Activated naive CD8-positive, alpha-beta T cell treated with anti-CD3 and anti-CD28 coated beads, Interleukin-2, amount 50 U/mL, for 24 hours (primary cell): ENCODE measurements at regions not wholly inside any gene's neighbourhood (a gene's known extent, or its start where the extent isn't known, plus 50 kb on each side); places are given as distances from the start of the nearest gene placed in this dataset.

Source experiments
- ATAC-seq: fragments of 150-1000 bp; cut with Tn5 transposase; one replicate; pipeline ENCODE4 v1.10.0; 2021
- DNase-seq: peaks from one replicate; pipeline ENCODE4 v3.0.0; 2021
- H3K27ac Mint-ChIP-seq: one replicate; pipeline ENCODE4 v1.8.0; 2021; ENCODE audit warnings: mild to moderate bottlenecking, mixed read lengths
- H3K27me3 Mint-ChIP-seq: one replicate; pipeline ENCODE4 v1.8.0; 2021; ENCODE audit warnings: mixed read lengths
- H3K36me3 Mint-ChIP-seq: one replicate; pipeline ENCODE4 v1.8.0; 2021; ENCODE audit warnings: low read depth, mixed read lengths
- H3K4me1 Mint-ChIP-seq: one replicate; pipeline ENCODE4 v1.8.0; 2021; ENCODE audit warnings: mixed read lengths
- H3K4me3 Mint-ChIP-seq: one replicate; pipeline ENCODE4 v1.8.0; 2021; ENCODE audit warnings: mild to moderate bottlenecking, moderate library complexity, mixed read lengths
- H3K9me3 Mint-ChIP-seq: one replicate; pipeline ENCODE4 v1.8.0; 2021; ENCODE audit warnings: mixed read lengths

DNA sequence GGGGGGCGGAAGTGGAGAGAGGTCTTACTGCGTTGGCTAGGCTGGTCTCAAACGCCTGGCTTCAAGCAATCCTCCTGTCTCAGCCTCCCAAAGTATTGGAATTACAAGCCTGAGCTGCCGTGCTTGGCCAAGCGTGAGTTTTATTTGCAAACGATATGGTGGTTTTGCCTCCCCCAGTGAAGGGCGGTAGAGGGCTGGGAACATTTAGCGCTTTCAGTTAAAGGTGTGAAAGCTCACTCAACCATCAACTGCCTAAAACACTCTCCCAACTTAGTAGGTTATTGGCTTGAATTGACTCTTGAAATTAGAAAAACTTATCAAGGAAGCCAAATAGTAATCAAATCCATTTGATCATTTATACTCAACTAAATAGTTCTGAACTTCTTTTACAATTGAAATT is 156.3 kb downstream of the ESM1 start:
- DNase-seq (no peak), ATAC-seq (no peak)
- no peaks in the 10 kb centered on the region for H3K36me3 Mint-ChIP-seq
- H3K9me3 Mint-ChIP-seq = no peaks in the 10 kb centered on the region
- peaks cover 3% of the 10 kb centered on the region for H3K27me3 Mint-ChIP-seq
- H3K4me3 Mint-ChIP-seq = no peak overlapping the region
- peaks cover 10% of the 10 kb centered on the region for H3K4me1 Mint-ChIP-seq
- H3K27ac Mint-ChIP-seq = no peak overlapping the region

DNA sequence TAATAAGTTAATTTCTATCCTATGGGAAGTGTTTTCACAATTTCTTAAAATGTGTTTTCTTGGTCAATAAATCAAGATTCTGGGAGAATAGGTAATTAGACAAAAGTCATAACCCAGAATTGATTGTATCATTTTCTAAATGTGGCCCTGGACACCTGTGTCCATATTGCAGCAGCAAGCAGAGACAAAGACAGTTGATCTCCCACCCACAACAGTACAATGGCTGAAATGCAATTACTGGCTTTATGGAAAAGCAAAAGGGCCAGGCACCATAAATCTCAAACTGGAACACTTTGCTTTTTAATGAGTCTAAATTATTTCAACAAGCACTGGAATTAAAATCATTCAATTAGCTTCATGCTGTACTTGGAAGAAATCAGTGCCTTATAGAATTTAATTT is 157.2 kb downstream of the ESM1 start:
- DNase-seq = no peak
- peaks cover 4% of the 10 kb centered on the region for H3K4me1 Mint-ChIP-seq
- no peak for ATAC-seq
- no peak overlapping the region for H3K4me3 Mint-ChIP-seq
- no peaks in the 10 kb centered on the region for H3K9me3 Mint-ChIP-seq
- peaks cover 3% of the 10 kb centered on the region for H3K27me3 Mint-ChIP-seq
- H3K27ac Mint-ChIP-seq = no peak overlapping the region
- H3K36me3 Mint-ChIP-seq = no peaks in the 10 kb centered on the region

DNA sequence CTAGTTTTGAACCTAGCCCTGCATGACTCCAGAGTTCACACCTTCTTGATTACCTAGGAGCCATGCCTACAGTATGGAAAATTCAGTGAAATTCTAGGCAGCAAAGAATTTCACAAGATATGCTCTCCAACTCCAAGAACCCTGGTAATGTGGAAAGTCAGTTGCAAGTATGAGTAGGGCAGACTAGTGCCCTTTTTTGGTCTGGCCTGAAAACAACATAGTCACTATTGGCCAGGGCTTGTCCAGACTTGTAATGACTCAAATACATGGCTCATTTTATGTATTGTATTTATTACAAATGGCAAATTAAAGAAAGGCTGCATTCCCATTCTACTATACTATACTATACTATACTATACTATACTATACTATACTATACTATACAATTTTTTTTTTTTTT is 160.4 kb downstream of the ESM1 start:
- Mint-ChIP-seq H3K27me3 (no peaks in the 10 kb centered on the region), H3K9me3 (no peaks in the 10 kb centered on the region), H3K27ac (no peak overlapping the region), H3K4me3 (no peak overlapping the region), H3K36me3 (no peaks in the 10 kb centered on the region), H3K4me1 (no peaks in the 10 kb centered on the region)
- no peak for DNase-seq
- ATAC-seq = no peak

DNA sequence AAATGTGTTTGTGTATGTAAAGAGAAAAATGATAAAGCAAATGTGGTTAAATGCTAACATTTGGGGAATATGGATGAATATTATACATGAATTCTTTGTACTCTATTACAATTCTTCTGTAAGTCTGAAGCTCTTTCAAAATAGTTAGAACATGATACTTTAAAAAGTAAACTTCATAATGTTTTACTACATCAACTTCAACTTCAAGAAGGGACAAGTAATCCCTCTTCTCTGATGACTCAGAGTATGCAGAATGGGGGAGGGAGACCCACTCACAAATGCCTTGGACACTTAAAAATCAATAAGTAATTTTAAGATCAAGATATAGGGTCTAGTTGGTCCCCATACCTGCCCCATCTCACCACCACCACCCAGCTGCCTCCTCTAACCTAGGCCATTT is 162.4 kb downstream of the ESM1 start:
- Mint-ChIP-seq H3K27ac (no peak overlapping the region), H3K4me3 (no peak overlapping the region), H3K36me3 (no peaks in the 10 kb centered on the region), H3K27me3 (no peaks in the 10 kb centered on the region), H3K9me3 (no peaks in the 10 kb centered on the region), H3K4me1 (no peaks in the 10 kb centered on the region)
- ATAC-seq (no peak), DNase-seq (no peak)

DNA sequence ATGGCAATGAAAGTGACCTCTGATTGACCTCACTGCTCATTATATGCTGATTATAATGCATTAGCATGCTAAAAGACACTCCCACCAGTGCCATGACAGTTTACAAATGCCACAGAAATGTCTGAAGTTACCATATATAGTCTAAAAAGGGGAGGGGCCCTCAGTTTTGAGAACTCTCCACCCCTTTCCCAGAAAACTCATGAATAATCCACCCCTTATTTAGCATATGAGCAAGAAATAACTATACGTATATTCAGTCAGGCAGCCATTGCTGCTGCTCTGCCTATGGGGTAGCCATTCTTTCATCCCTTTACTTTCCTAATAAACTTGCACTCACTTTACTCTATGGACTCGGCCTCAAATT is 163.1 kb downstream of the ESM1 start:
- H3K4me3 Mint-ChIP-seq = no peak overlapping the region
- no peak overlapping the region for H3K27ac Mint-ChIP-seq
- no peaks in the 10 kb centered on the region for H3K36me3 Mint-ChIP-seq
- H3K9me3 Mint-ChIP-seq = no peaks in the 10 kb centered on the region
- H3K4me1 Mint-ChIP-seq = no peaks in the 10 kb centered on the region
- ATAC-seq (no peak), DNase-seq (no peak)
- no peaks in the 10 kb centered on the region for H3K27me3 Mint-ChIP-seq

DNA sequence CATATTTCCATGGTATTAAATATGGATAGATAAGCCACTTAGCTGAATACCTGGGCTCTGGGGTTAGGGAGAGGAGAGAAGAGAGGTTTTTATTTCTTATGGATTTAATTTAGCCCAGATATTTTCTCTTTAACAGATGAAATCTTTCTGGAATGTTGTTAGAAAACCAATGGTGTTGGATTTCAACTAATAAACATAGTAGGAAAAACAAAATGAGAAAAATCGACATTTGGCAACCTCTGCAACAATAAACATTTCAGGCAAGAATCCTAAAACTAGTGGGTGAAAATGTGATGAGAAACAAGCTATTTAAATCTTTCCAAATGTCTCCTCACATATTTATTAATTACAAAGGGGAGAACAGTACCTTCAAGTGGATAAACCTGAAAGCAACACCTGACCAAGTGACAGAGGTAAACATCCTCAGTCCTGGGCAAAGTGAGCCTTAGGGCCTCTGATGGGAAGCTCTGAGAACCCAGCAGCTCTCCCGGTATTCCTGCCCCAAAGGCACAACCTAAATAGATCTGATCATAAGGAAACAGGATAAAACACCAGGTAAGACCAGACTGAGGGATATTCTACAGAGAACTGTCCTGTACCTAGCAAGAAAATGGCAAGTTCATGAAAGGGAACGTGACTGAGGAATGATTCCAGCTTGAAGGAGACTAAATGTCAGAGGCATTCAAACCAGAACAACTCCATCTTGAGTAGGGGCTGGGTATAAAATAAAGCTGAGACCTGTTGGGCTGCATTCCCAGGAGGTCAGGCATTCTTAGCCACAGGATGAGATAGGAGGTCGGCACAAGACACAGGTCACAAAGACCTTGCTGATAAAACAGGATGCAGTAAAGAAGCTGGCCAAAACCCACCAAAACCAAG is 163.7 kb downstream of the ESM1 start:
- DNase-seq (no peak), ATAC-seq (no peak)
- H3K27ac Mint-ChIP-seq = no peak overlapping the region
- H3K4me3 Mint-ChIP-seq = no peak overlapping the region
- no peaks in the 10 kb centered on the region for H3K4me1 Mint-ChIP-seq
- H3K36me3 Mint-ChIP-seq = no peaks in the 10 kb centered on the region
- H3K9me3 Mint-ChIP-seq = no peaks in the 10 kb centered on the region
- H3K27me3 Mint-ChIP-seq = no peaks in the 10 kb centered on the region

DNA sequence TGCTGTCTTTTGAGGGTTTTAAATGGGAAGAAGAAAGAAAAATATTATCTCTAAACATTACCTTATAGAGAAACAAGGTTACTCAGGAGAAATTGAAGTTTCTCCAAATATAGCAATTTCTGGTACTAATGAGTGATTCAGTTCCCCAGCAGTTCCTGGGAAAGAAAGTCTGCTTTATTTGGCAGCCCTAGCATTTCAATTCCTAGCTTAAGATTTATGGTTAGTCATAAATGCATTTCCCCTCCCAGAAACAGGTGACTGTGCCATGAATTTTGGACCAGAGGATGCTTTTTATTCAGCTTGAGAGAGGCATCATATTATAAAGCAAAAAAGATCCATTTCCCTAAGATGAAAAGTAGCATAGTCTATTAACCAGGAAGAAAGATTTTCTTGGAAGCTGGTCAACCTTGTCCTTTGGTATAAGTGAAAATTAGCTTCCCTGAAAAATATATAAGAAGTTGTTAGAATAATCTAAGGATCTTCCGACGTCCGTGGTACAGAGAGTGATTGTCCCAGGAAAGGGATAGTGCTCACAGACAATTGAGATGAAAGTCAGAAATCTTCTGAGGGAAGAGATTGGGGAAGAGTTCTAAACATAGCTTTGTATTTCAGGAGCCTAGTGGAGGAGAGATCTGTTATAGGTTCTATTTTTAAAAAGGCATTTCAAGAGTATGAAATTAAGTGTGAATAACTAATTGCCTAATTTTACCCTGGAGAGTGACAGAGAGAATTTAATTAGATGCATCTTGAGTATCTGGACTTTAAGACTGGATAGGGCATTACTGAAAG is 164.9 kb downstream of the ESM1 start:
- peaks cover under 1% of the 10 kb centered on the region for H3K27me3 Mint-ChIP-seq
- no peak overlapping the region for H3K4me3 Mint-ChIP-seq
- ATAC-seq (no peak), DNase-seq (no peak)
- no peaks in the 10 kb centered on the region for H3K36me3 Mint-ChIP-seq
- H3K27ac Mint-ChIP-seq = no peak overlapping the region
- H3K9me3 Mint-ChIP-seq = no peaks in the 10 kb centered on the region
- H3K4me1 Mint-ChIP-seq = no peaks in the 10 kb centered on the region

DNA sequence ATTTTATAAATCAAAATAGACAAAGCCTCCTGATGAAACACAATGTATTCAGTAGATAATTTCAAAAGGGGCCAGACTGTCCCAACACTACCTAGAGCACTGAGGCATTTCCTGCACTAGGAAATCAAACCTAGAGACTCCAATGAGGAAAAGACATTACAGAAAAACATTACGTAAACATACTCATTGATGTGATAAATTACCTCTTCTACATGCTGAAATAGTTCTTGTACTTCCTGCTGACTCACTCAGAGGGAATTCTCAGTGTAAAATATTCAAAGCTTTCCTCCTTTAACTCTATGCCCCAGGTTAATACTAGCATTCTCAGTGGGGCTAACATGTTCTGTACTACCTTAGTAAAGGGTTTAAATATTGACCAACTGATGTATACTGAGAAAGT is 178.0 kb downstream of the ESM1 start:
- DNase-seq (no peak), ATAC-seq (no peak)
- peaks cover 9% of the 10 kb centered on the region for H3K9me3 Mint-ChIP-seq
- no peak overlapping the region for H3K27ac Mint-ChIP-seq
- peaks cover 14% of the 10 kb centered on the region for H3K4me1 Mint-ChIP-seq
- peaks cover 3% of the 10 kb centered on the region for H3K27me3 Mint-ChIP-seq
- H3K4me3 Mint-ChIP-seq = no peak overlapping the region
- H3K36me3 Mint-ChIP-seq = no peaks in the 10 kb centered on the region

DNA sequence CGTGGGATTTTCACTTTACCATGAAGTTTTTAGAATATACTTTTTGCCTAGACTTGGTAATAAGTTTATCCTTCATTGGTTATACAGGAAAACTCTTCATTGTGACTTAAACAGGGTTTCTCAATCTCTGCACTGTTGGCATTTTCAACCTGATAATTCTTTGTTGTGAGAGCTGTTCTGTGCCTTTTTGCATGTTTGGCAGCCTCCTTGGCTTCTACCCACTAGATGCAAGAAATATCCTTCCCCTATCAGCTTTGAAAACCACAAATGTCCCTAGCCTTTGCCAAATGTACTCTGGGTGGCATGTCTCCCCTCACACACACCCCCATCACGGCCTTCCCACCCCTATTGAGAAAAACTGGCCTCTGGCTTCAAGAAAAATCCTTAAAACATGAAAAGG is 180.9 kb downstream of the ESM1 start:
- H3K27ac Mint-ChIP-seq = peak overlapping the region; percentile 40
- no peak overlapping the region for H3K4me3 Mint-ChIP-seq
- H3K9me3 Mint-ChIP-seq = peaks cover 8% of the 10 kb centered on the region
- no peaks in the 10 kb centered on the region for H3K27me3 Mint-ChIP-seq
- no peaks in the 10 kb centered on the region for H3K36me3 Mint-ChIP-seq
- ATAC-seq (no peak), DNase-seq (no peak)
- peaks cover 14% of the 10 kb centered on the region for H3K4me1 Mint-ChIP-seq

DNA sequence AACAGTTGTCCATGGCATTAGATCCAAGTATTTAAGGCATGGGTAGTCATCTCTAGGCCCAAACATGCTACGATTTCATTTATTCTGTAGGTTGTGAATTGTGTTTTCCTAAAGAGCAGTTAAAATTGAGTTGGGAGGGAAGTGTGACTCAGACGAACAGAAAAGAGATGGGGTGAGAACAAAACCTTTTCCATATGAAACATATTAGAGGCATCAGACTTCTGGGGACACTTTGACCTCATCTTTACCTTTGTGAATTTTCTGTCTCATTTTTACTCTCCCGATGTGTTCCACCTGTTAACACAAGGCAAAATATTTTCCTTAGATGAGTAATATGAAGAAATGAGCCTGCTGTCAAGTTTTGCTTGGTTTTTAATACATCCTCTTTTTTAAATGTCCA is 181.3 kb downstream of the ESM1 start:
- Mint-ChIP-seq H3K27me3 (no peaks in the 10 kb centered on the region), H3K36me3 (no peaks in the 10 kb centered on the region), H3K27ac (peak overlapping the region; percentile 40), H3K4me1 (peaks cover 16% of the 10 kb centered on the region), H3K9me3 (peaks cover 7% of the 10 kb centered on the region), H3K4me3 (no peak overlapping the region)
- DNase-seq (no peak), ATAC-seq (peak; percentile 76)

DNA sequence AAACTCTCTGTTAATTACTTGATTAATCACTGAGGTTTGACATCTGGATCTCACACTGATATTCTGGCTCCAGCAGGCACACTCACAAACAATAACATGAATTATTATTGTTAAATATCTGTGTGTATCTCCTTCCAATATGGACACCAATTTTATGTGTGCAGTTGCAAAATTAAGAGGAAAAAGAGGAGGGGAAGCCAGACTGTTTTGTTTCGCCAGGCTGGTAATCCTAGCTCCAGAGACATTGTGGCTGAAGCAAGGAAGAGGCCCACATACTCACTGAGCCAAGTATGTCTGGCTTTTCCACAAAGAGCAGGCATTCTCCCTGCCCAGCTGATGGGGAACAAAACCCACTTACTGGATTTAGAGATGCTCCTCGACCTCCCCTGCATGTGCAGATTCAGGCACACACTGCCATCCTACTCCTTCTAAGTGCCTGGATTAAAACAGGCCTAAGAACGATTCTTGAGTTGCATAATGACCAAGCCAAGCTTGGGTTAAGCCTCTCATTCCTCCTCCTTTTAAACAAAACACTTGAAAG is 181.9 kb downstream of the ESM1 start:
- Mint-ChIP-seq H3K4me1 (peaks cover 16% of the 10 kb centered on the region), H3K9me3 (peaks cover 1% of the 10 kb centered on the region), H3K4me3 (no peak overlapping the region), H3K36me3 (no peaks in the 10 kb centered on the region), H3K27me3 (no peaks in the 10 kb centered on the region), H3K27ac (no peak overlapping the region)
- ATAC-seq = no peak
- DNase-seq = no peak

DNA sequence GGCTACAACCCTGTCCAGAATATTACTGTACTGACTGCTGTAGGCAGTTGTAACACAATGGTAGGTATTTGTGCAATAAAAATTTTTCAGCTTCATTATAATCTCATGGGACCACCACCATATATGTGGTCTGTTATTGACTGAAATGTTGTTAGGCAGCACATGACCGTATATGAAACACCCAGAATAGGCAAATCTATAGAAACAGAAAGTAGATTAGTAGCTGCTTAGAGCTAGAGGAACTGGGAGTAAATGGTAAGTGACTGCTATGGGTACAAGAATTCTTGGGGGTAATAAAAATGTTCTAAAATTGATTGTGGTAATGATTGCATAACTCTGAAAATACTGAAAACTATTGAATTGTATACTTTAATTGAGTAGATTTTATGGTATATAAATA is 185.7 kb downstream of the ESM1 start:
- peaks cover 15% of the 10 kb centered on the region for H3K27me3 Mint-ChIP-seq
- H3K27ac Mint-ChIP-seq = no peak overlapping the region
- peaks cover 26% of the 10 kb centered on the region for H3K4me1 Mint-ChIP-seq
- ATAC-seq = no peak
- H3K36me3 Mint-ChIP-seq = no peaks in the 10 kb centered on the region
- DNase-seq = no peak
- H3K9me3 Mint-ChIP-seq = no peaks in the 10 kb centered on the region
- H3K4me3 Mint-ChIP-seq = no peak overlapping the region

DNA sequence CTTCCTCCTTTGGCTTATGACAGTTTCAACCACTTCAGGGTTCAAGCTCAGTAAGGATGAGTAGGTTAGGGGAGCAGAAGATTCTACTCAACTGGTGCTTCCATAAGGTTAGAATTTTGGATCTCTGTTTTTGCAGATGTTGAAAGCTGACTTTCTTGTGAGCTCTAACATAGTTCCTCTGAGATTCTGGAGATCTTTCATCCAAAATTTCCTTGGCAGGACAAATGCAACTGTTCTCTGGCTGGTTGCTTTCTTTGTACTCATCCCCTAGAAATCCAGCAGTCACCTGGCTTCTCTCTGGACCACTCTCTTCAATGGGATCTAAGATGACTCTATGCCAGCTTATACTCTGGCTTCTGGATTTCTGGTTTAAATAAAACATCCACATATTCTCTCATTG is 189.6 kb downstream of the ESM1 start:
- Mint-ChIP-seq H3K4me1 (peaks cover 37% of the 10 kb centered on the region), H3K9me3 (peaks cover under 1% of the 10 kb centered on the region), H3K36me3 (no peaks in the 10 kb centered on the region), H3K4me3 (no peak overlapping the region), H3K27me3 (peaks cover 17% of the 10 kb centered on the region), H3K27ac (no peak overlapping the region)
- no peak for DNase-seq
- no peak for ATAC-seq

DNA sequence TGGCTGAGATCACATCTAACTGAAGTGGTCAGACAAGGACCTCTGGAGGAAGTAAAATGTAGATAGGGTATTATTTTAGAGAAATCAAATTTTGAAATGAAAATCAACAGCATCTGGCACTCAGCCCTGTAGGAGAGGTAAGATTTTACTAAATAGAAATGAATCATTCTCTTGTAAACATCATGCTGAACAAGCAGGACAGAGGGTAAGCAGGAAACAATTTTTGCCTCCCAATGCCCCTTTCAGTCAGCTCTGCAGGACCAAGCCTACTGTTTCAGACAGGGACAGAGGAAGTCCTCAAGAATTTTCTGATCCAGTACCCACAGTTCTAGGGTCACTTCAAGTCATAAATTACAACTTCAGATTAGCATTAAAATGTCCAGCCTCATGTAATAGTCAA is 190.1 kb downstream of the ESM1 start:
- Mint-ChIP-seq H3K27me3 (peaks cover 17% of the 10 kb centered on the region), H3K36me3 (peaks cover 1% of the 10 kb centered on the region), H3K4me3 (no peak overlapping the region), H3K27ac (peak overlapping the region; percentile 93), H3K9me3 (peaks cover 5% of the 10 kb centered on the region), H3K4me1 (peaks cover 37% of the 10 kb centered on the region)
- ATAC-seq = no peak
- no peak for DNase-seq
